Loucy (cell line): ENCODE measurements at regions not wholly inside any gene's neighbourhood (a gene's known extent, or its start where the extent isn't known, plus 50 kb on each side); places are given as distances from the start of the nearest gene placed in this dataset.

Source experiments
- H2AFZ ChIP-seq: fragments of 200-600 bp; sonication (generic); 2 replicates; pipeline ENCODE4 v1.6.0; 2016; ENCODE audit warnings: antibody characterized with exemption, mild to moderate bottlenecking, low read length, moderate library complexity
- H3F3A ChIP-seq: fragments of 200-600 bp; 2 replicates; pipeline ENCODE4 v1.6.0; 2016; ENCODE audit warnings: antibody characterized with exemption, low read depth, mild to moderate bottlenecking
- H3K27me3 ChIP-seq: fragments of 200-600 bp; sonication (generic); 2 replicates; pipeline ENCODE4 v1.6.1; 2014; ENCODE audit warnings: low read length, mild to moderate bottlenecking; ENCODE audit not compliant: insufficient read depth, poor library complexity, severe bottlenecking
- H3K36me3 ChIP-seq: fragments of 200-600 bp; sonication (generic); 2 replicates; pipeline ENCODE4 v1.6.1; 2016; ENCODE audit warnings: low read length; ENCODE audit not compliant: insufficient read depth
- H3K4me1 ChIP-seq: fragments of 200-600 bp; sonication (generic); 2 replicates; pipeline ENCODE4 v1.5.1; 2014; ENCODE audit warnings: low read length, mild to moderate bottlenecking; ENCODE audit not compliant: insufficient read depth, poor library complexity, severe bottlenecking
- H3K4me2 ChIP-seq: fragments of 200-600 bp; sonication (generic); 2 replicates; pipeline ENCODE4 v1.6.0; 2014; ENCODE audit warnings: antibody characterized with exemption, low read length, low read depth, mild to moderate bottlenecking; ENCODE audit not compliant: poor library complexity, severe bottlenecking
- H3K4me3 ChIP-seq: fragments of 200-600 bp; sonication (generic); 2 replicates; pipeline ENCODE4 v1.5.1; 2014; ENCODE audit warnings: low read length, mild to moderate bottlenecking, mixed read lengths; ENCODE audit not compliant: poor library complexity, severe bottlenecking
- H3K79me2 ChIP-seq: fragments of 200-600 bp; sonication (generic); 2 replicates; pipeline ENCODE4 v1.6.1; 2014; ENCODE audit warnings: low read length; ENCODE audit not compliant: insufficient read depth
- H3K9ac ChIP-seq: fragments of 200-600 bp; sonication (generic); 2 replicates; pipeline ENCODE4 v1.6.0; 2014; ENCODE audit warnings: mild to moderate bottlenecking, low read depth, low read length, moderate library complexity; ENCODE audit not compliant: poor library complexity, severe bottlenecking
- H3K9me2 ChIP-seq: fragments of 200-600 bp; sonication (generic); replicated peaks from 2 replicates; pipeline ENCODE4 v1.6.1; 2016; ENCODE audit warnings: low read depth, low read length, mixed read lengths
- H3K9me3 ChIP-seq: fragments of 200-600 bp; sonication (generic); 2 replicates; pipeline ENCODE4 v1.6.1; 2014; ENCODE audit warnings: mild to moderate bottlenecking, antibody characterized with exemption, low read length, low read depth; ENCODE audit not compliant: insufficient read depth
- H4K20me1 ChIP-seq: fragments of 200-600 bp; sonication (generic); 2 replicates; pipeline ENCODE4 v1.6.0; 2014; ENCODE audit warnings: antibody characterized with exemption, low read length, mild to moderate bottlenecking; ENCODE audit not compliant: insufficient read depth, poor library complexity, severe bottlenecking
- EZH2phosphoT487 ChIP-seq: fragments of 200-600 bp; IDR thresholded peaks from 2 replicates; pipeline ENCODE4 v1.6.1; 2018; ENCODE audit warnings: antibody characterized with exemption, mild to moderate bottlenecking, moderate library complexity, borderline replicate concordance
- TF ChIP-seq, protein P1 (sequence below): fragments of 200-600 bp; sonication (generic); conservative IDR thresholded peaks from 2 replicates; pipeline ENCODE4 v1.5.1; 2014; ENCODE audit warnings: mild to moderate bottlenecking, antibody characterized with exemption, low read length

DNA sequence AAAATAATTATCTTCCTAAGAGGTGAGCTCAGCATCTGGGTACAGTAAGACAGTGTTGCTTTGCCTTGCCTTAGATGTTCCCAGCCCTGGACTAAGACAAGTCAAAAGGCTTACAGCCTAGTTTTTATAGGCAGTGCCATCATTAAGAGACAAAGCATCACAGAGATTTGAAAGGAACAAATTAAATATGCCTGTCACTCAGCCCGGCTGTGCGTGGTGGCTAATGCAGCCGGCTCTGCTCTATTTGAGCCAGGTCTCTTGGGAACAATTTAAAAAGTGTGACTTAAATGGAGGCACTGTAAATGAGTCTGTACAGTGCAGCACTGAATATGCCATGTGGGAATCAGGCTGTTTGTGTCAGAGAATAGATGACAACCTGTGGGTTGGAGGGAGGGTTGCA lies 1687.4 kb upstream of the FLRT2 start:
- H4K20me1 ChIP-seq, result no peaks in the 10 kb centered on the region
- H3K9ac ChIP-seq, result no peak overlapping the region
- H3K9me3 ChIP-seq, result no peaks in the 10 kb centered on the region
- H3K79me2 ChIP-seq, result no peaks in the 10 kb centered on the region
- TF ChIP-seq, protein P1, sequence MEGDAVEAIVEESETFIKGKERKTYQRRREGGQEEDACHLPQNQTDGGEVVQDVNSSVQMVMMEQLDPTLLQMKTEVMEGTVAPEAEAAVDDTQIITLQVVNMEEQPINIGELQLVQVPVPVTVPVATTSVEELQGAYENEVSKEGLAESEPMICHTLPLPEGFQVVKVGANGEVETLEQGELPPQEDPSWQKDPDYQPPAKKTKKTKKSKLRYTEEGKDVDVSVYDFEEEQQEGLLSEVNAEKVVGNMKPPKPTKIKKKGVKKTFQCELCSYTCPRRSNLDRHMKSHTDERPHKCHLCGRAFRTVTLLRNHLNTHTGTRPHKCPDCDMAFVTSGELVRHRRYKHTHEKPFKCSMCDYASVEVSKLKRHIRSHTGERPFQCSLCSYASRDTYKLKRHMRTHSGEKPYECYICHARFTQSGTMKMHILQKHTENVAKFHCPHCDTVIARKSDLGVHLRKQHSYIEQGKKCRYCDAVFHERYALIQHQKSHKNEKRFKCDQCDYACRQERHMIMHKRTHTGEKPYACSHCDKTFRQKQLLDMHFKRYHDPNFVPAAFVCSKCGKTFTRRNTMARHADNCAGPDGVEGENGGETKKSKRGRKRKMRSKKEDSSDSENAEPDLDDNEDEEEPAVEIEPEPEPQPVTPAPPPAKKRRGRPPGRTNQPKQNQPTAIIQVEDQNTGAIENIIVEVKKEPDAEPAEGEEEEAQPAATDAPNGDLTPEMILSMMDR, result no peak
- no peak for TF ChIP-seq EZH2phosphoT487
- no peak overlapping the region for H3K4me2 ChIP-seq
- no peaks in the 10 kb centered on the region for H3F3A ChIP-seq
- H3K9me2 ChIP-seq, result no peaks in the 10 kb centered on the region; the same call in 1 of the 2 replicates
- H2AFZ ChIP-seq, result no peak overlapping the region
- H3K36me3 ChIP-seq, result no peaks in the 10 kb centered on the region
- H3K27me3 ChIP-seq, result no peaks in the 10 kb centered on the region
- H3K4me3 ChIP-seq, result no peak overlapping the region
- H3K4me1 ChIP-seq, result no peaks in the 10 kb centered on the region

DNA sequence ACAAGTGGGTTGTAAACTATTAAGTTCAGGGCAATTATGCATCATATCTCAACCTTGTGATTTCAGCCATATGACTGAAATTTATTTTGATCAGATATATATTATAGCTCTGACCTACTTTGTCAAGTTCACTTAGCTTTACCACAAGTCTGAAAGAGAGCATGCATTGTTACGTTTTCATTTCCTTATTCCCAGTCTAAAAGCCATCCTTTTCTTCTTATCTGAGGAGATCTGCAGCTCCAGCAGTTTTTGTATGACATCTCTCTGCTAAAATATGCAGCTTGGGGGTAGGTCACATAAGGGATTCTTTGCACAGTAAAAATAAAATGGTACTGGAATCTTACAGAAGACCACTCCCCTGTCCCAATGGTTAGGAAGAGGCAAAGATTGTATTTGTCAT lies 1682.8 kb upstream of the FLRT2 start:
- Histone ChIP-seq H2AFZ (no peak overlapping the region), H3K4me1 (no peaks in the 10 kb centered on the region), H3K27me3 (no peaks in the 10 kb centered on the region), H3K4me2 (no peak overlapping the region), H3K9ac (no peak overlapping the region), H3K79me2 (no peaks in the 10 kb centered on the region), H3K9me2 (no peaks in the 10 kb centered on the region; the same call in 1 of the 2 replicates), H3K9me3 (no peaks in the 10 kb centered on the region), H3K36me3 (no peaks in the 10 kb centered on the region), H3F3A (no peaks in the 10 kb centered on the region), H4K20me1 (no peaks in the 10 kb centered on the region), H3K4me3 (no peak overlapping the region)
- TF ChIP-seq EZH2phosphoT487, result no peak
- TF ChIP-seq, protein P1, result no peak

DNA sequence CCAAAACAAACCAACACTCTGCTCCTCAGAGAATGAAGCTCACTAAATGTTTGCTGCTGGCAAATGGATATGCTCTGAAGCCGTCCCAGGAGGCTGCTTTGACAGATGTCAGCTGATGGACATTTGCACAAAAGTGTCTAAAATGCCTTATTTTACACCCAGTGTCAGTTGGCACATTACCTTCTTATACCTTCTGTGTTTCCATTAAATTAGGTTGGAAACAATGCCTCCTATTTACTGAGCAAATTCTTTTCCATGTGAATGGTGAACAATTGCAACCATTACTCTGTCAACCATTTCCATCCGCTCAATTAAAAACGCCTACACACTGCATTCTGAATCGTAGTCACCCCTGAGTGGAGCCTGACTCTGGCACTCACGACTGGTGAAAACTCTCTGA lies 1679.9 kb upstream of the FLRT2 start:
- H3K9me2 ChIP-seq, result no peaks in the 10 kb centered on the region; the same call in 1 of the 2 replicates
- no peaks in the 10 kb centered on the region for H3K79me2 ChIP-seq
- H3F3A ChIP-seq, result no peaks in the 10 kb centered on the region
- no peaks in the 10 kb centered on the region for H3K9me3 ChIP-seq
- no peak overlapping the region for H3K4me2 ChIP-seq
- H3K4me1 ChIP-seq, result no peaks in the 10 kb centered on the region
- H4K20me1 ChIP-seq, result no peaks in the 10 kb centered on the region
- H3K4me3 ChIP-seq, result no peak overlapping the region
- no peaks in the 10 kb centered on the region for H3K27me3 ChIP-seq
- no peaks in the 10 kb centered on the region for H3K36me3 ChIP-seq
- no peak overlapping the region for H2AFZ ChIP-seq
- no peak for TF ChIP-seq EZH2phosphoT487
- TF ChIP-seq, protein P1, result no peak
- H3K9ac ChIP-seq, result no peak overlapping the region
